ENCODE measurements at regions not wholly inside any gene's neighbourhood (a gene's known extent, or its start where the extent isn't known, plus 50 kb on each side); places are given as distances from the start of the nearest gene placed in this dataset.

GRCh38 chr11:28616160-28616965, 508.2 kb downstream of the METTL15 start:
- DNase-seq (ENCODE audit: low read depth, low spot score) (no peak), FAIRE-seq (no peak)
- H3K79me2 ChIP-seq (ENCODE audit: control insufficient read depth, insufficient read depth, low read length): no peaks in the 10 kb centered on the region
- TF ChIP-seq CTCF (IDR thresholded peaks at IDR 0.05; ENCODE audit: extremely low read depth in 1 of 2, insufficient read depth in 1 of 2, low read depth in 1 of 2, low read length in 2 of 2) (no peak), MYC (IDR thresholded peaks at IDR 0.05; ENCODE audit: low read depth, low read length) (no peak), FOS (IDR thresholded peaks at IDR 0.05; ENCODE audit: borderline replicate concordance, insufficient read depth, low read length) (no peak), EZH2 (IDR thresholded peaks at IDR 0.05; ENCODE audit: borderline replicate concordance, low read depth, low read length, severe bottlenecking) (no peak), JUN (IDR thresholded peaks at IDR 0.05; ENCODE audit: borderline replicate concordance, insufficient read depth, insufficient read length, low read depth) (no peak), POLR2AphosphoS5 (IDR thresholded peaks at IDR 0.05; ENCODE audit: insufficient read depth, low read depth, low read length) (no peak), POLR2A (IDR thresholded peaks at IDR 0.05; ENCODE audit: low read depth, low read length) (no peak), MAX (IDR thresholded peaks at IDR 0.05; ENCODE audit: insufficient read depth, insufficient read length) (no peak), GATA2 (IDR thresholded peaks at IDR 0.05; ENCODE audit: insufficient read depth, insufficient read length, low read depth, low read length) (no peak)
- peaks cover 22% of the 10 kb centered on the region for H3K4me1 ChIP-seq (ENCODE audit: control insufficient read depth, extremely low read depth, insufficient read depth, low read length)
- no peaks in the 10 kb centered on the region for H3K9me3 ChIP-seq (replicated peaks; ENCODE audit: control insufficient read depth, insufficient read depth, low read length)
- dilution Hi-C loops (cut with MboI; ENCODE audit: extremely low pct_ligation_motif_present, low sequenced_read_pairs) (no loop called here), intact Hi-C loops (cut with micrococcal nuclease) (no loop called here)
- H3K9ac ChIP-seq (replicated peaks; ENCODE audit: extremely low read depth, insufficient read depth, low read length): no peak overlapping the region
- no peaks in the 10 kb centered on the region for H3K36me3 ChIP-seq (ENCODE audit: control insufficient read depth in 2 of 2, extremely low read depth in 1 of 2, insufficient read depth in 2 of 2, low read length in 2 of 2)
- H3K27me3 ChIP-seq (ENCODE audit: control insufficient read depth in 2 of 2, insufficient read depth in 2 of 2, low read length in 2 of 2): no peaks in the 10 kb centered on the region
- no TSS peak for BruUV-seq (replicated peaks)
- H4K20me1 ChIP-seq (replicated peaks; ENCODE audit: control insufficient read depth, extremely low read depth, insufficient read depth, low read length): no peaks in the 10 kb centered on the region
- POLR2A ChIA-PET: interaction anchor here (0.6 kb wide), 1 partner anchor 53 kb away, joined by 3 read pairs; no protein-coding TSS in a partner anchor
- CTCF ChIA-PET: no interaction called here
- no peak overlapping the region for H2AFZ ChIP-seq (ENCODE audit: low read depth, low read length)
- H3K27ac ChIP-seq (ENCODE audit: insufficient read depth, low read depth, low read length): no peak overlapping the region
- H3K4me3 ChIP-seq (replicated peaks in 1 of 3; ENCODE audit: insufficient read depth in 1 of 3, low read depth in 1 of 3, low read length in 3 of 3): no peak overlapping the region
- no peaks in the 10 kb centered on the region for H3K9me1 ChIP-seq (replicated peaks; ENCODE audit: control insufficient read depth, extremely low read depth, insufficient read depth, low read length)
- H3K4me2 ChIP-seq (ENCODE audit: insufficient read depth, low read length): no peak overlapping the region
